CD4-positive, alpha-beta T cell treated with Interleukin-15 for 1 hour (primary cell): ENCODE measurements at regions not wholly inside any gene's neighbourhood (a gene's known extent, or its start where the extent isn't known, plus 50 kb on each side); places are given as distances from the start of the nearest gene placed in this dataset.
"Not testable (repeated sequence)": the region's sequence is repeated elsewhere in the genome, so short reads cannot be mapped to it uniquely, and the experiment has no call there.

ENCODE experiments used
- DNase-seq: peaks from one replicate; pipeline ENCODE4 v3.0.0-alpha.2; 2020

DNA sequence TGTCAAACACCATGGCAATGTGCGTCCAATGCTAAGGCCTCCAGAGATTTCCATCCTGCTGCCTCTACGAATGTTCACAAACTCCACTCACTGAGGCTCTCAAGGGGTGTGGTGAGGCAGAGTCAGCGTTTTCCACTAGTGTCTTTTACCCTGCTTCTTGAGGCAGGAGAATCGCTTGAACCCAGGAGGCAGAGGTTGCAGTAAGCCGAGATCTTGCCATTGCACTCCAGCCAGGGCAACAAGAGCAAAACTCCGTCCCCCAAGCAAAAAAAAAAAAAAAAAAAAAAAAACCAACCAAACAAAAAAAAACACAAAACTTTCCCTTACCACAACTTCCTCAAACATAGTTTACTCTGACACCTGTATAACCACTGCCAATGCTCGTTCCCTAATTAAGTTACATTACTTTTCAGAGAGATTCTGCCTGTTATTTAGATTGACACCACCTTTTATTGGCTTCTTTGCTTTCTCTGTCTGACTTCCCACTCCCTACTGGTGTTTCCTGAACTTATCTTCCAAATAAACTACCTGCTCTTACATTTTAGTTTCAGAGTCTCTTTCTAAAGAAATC lies 102.1 kb upstream of the ZNF746 start:
- no peak for DNase-seq

DNA sequence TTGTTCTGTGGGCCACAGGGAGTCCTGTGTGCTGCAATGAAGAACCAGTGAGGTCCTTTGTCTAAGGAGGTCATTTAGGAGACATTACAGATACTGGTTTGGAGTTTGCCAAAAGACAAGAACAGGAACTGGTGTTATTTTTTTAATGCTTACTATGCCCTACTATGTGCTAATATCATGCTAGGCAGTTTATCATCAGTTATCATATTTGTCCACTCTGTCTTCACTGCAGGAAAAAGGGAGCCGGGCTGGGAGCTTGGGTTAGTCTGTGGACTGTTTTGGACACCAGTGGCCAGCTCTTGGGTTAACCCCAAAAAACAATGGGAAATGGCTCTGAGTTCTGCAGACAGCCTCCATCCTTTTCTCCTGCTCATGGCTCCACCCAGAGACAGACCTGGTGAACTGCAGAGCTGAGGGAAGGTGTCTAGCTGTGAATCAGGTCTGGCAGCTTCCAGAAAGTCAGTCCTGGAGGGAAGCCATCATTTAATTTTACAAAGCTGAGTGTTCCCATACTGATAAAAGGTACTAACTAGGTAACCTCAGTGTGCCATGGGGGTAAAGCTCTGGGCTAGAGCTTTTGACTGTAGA lies 101.2 kb upstream of the ZNF746 start:
- DNase-seq = no peak

DNA sequence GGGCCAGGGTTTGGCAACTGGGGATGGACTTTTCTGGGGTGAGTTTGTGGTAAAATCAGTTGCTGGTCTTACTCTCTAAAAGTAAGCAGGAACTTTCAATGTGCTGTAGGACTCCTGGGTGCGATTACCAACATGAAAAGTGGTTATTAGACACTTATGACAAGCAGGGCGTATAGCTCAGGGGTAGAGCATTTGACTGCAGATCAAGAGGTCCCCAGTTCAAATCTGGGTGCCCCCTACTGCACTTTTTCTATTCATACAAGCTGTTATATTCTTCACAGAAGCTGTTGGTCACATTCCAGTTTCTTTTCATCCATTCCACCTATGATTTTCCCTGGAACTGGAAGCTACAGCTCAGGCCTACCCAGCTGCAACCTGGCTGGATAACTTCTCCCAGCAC lies 100.2 kb upstream of the ZNF746 start:
- not testable (repeated sequence) for DNase-seq

DNA sequence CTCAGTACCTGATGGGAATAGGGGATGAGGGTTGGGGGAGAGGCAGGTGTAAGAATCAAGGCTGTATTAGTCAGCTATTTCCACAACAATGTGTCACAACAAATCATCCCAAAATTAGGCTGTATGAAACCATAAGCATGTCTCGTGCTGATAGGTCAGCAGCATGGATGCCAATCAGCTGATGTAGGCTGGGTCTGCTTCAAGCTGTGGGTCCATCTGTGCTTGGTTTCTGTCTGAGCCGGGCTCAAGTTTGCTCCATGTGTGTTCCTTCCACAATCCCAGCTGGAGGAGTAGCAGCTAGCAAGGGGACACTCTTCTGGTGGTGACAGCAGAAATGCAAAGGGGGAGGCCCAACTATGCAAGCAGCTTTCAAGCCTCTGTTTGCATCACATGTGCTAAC lies 97.9 kb upstream of the ZNF746 start:
- no peak for DNase-seq

DNA sequence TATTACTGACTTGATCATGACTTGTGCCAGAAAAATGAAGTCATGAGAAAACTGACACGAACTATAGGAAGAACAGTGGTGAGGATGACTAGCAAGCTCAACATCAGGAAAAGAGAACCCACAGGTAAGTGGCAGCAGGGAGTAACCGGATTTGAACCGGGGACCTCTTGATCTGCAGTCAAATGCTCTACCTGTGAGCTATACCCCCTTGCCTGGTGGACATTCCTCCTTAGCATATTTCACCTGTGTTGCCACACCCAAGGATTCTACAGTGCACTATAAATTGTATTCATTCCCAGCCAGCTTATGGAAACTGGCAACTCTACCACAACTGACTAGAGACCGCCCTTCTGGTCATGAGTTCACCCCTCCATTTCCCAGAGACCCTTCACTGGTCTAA lies 97.5 kb upstream of the ZNF746 start:
- no peak for DNase-seq

DNA sequence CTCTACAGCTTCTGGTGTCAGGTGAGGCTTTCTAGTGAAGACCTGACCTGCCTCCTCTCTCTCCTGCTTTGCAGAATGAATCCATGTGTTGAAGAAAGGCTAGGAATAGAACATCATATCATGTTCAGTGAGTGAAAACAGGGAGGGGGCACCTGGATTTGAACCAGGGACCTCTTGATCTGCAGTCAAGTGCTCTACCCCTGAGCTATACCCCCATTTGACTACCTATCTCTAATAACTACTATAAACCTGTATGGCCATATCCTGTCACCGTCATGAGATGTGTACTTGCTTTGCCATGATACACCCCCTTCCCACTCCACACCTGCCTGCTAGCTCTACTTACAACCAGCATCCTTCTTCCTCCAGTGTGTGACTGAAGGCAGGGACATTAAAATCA lies 91.3 kb upstream of the ZNF746 start:
- no peak for DNase-seq

DNA sequence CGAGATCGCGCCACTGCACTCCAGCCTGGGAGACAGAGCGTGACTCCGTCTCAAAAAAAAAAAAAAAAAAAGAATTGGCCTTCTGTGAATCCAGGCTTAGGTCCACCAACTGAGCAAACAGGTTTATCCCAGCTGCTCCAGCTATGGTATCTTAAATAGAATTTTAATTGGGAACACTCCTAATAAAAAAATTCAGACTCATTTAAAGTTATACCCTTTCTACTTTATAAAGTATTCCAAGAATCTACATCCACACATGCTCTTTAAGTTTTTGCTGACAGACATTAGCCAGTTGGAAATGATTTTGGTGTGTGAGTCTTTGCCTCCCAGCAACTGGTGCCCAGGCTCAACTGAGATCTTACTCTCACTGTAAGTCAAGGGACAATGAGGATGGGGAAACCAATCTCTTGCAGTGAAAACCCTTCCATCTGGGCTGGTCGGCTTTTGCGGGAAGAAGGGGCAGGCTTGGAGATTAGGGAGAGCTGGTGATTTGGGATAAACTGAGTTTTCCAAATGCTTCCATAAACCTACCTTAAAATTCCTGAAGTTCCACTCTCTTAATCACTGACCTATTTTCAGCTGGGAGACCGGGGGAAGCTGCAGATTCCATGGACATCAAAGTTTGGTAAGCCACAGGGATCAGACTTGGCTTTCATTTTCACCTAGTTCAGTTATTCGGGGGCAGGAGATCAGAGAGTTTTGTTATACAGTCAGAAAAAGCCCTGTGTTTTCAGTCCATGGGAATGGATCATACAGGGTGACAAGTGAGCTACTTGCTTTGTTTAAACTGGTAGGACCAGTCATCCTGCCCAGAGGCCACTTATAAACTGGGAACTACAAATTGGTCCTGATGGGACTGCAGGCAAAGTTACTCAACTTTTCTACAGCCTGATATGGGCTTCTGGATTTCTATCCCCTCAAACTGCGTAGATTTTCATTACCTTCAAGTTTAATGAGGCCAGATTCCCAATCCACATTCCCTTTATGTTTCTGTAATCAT lies 89.3 kb upstream of the ZNF746 start:
- no peak for DNase-seq

DNA sequence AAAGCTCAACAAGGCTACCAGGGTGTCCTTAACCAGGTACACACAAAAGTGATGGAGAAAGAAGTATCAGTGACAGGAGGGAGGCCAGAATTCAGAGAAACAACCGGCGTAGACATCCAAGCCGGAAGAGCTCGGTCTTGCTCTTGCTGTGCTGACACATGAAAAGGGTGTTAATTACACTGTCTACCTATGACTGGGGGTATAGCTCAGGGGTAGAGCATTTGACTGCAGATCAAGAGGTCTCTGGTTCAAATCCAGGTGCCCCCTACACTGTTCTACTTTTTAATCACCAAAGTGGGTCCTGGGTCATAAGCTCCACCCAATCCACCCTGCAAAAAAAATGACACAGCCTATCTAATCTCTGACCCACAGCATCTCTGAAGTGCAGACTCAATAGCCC lies 86.9 kb upstream of the ZNF746 start:
- no peak for DNase-seq

DNA sequence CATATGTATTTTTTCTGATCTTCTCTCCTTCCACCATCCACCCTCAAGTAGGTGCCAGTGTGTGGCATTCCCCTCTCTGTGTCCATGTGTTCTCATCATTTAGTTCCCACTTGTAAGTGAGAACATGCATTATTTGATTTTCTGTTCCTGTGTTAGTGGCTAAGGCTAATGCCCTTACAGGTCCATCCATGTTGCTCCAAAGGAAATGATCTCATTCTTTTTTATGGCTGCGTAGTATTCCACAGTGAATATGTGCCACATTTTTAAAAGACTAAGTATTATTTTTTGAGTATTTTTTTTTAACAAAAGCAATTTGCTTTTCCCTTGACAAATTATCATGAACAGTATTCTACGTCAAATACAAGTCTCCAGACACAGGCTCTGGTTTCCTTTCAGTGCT lies 86.4 kb upstream of the ZNF746 start:
- DNase-seq = no peak

DNA sequence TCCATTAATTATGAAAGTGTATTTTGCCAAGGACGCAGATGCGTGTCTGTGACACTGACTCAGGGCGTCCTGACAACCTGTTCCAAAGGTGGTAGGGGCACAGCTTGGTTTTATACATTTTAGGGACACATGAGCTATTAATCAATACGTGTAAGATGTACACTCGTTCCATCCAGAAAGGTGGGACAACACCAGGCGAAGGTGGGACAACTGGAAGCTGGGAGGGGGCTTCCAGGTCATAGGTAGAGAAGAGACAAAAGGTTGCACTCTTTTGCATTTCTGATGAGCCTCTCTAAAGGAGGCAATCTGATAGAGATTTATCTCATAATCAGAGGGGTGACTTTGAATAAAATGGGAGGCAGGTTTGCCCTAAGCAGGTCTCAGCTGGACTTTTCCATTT lies 82.7 kb upstream of the ZNF746 start:
- no peak for DNase-seq

DNA sequence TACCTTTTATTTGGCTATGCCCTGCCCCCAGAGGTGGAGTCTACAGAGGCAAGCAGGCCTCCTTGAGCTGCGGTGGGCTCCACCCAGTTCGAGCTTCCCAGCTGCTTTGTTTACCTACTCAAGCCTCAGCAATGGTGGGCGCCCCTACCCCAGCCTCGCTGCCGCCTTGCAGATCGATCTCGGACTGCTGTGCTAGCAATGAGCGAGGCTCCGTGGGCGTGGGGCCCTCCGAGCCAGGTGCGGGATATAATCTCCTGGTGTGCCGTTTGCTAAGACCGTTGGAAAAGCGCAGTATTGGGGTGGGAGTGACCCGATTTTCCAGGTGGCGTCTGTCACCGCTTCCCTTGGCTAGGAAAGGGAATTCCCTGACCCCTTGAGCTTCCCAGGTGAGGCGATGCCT lies 81.8 kb upstream of the ZNF746 start:
- not testable (repeated sequence) for DNase-seq

DNA sequence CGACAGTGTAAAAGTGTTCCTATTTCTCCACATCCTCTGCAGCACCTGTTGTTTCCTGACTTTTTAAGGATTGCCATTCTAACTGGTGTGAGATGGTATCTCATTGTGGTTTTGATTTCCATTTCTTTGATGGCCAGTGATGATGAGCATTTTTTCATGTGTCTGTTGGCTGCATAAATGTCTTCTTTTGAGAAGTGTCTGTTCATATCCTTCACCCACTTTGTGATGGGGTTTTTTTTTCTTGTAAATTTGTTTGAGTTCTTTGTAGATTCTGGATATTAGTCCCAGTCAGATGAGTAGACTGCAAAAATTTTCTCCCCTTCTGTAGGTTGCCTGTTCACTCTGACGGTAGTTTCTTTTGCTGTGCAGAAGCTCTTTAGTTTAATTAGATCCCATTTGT lies 76.8 kb upstream of the ZNF746 start:
- DNase-seq = not testable (repeated sequence)

DNA sequence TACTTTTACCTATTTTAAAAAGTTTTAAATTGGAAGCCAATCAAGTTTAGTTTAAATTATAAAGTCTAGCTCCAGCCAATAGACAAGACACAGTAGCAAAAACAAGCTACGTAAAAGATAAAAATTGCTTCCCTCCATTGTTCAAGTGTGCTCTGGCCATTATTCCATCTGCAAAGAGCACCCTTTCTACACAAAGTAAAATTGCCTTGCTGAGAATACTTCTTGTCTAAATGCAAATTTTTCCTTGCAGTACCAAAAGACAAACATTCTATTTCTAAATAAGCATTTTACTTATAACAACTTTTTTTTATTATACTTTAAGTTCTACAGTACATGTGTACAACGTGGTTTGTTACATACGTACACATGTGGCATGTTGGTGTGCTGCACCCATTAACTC lies 75.9 kb upstream of the ZNF746 start:
- DNase-seq = no peak

DNA sequence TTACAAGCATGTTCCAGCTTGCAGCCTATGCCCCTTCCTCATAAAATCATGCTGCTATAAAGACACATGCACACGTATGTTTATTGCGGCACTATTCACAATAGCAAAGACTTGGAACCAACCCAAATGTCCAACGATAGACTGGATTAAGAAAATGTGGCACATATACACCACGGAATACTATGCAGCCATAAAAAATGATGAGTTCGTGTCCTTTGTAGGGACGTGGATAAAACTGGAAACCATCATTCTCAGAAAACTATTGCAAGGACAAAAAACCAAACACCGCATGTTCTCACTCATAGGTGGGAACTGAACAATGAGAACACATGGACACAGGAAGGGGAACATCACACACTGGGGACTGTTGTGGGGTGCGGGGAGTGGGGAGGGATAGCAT lies 75.3 kb upstream of the ZNF746 start:
- not testable (repeated sequence) for DNase-seq

DNA sequence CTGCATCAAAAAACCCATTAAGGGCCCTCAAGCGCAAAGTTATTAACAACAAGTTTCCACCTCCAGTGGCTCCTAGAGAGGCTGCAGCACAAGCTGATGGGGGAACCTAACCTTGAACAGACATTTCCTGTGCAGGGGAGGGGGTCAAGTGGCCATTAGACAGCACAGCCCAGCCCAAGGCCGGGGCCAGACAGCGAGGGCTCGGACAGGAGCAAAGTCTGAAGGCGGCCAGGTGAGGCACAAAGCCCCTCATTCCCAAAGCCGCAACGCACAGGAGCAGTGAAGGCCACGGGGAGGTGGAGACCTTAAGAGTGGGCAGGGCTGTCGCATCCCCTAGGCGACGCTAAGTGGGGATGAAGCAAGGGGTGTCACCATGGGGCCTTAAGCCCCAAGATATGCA lies 73.2 kb upstream of the ZNF746 start:
- no peak for DNase-seq

DNA sequence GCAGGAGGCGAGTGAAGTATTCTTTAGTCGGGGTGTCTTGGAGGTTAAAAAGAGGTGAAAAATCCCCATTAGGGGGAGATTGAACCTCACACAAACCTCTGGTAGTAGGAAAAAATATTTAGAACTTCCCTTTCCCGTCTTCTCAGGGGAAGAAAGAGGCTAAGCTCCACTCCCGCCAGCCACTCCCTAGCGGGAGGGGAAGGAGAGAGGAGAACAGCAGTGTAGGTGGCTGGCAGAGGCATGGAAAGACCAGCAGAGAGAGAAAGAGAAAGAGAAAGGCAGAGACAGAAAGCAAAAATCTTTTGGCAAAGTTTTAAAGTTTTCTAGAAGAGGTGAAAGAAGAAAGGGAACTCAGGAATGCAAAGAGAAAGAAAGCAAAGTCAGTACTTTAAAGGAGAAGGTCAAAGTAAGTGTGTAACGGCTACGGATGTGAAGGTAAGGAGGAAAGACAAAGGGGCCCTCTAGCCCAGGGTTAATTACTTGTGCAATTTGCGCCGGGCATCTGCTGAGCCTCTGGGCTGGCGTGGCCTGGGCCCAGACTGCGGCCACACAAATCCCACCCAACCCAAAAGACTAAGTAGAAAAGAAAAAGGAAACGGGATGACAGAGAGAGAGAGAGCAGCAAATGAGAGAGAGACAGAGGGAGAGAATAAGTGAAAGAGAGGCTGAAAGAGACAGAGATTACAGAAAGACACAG lies 72.3 kb upstream of the ZNF746 start:
- DNase-seq = no peak

DNA sequence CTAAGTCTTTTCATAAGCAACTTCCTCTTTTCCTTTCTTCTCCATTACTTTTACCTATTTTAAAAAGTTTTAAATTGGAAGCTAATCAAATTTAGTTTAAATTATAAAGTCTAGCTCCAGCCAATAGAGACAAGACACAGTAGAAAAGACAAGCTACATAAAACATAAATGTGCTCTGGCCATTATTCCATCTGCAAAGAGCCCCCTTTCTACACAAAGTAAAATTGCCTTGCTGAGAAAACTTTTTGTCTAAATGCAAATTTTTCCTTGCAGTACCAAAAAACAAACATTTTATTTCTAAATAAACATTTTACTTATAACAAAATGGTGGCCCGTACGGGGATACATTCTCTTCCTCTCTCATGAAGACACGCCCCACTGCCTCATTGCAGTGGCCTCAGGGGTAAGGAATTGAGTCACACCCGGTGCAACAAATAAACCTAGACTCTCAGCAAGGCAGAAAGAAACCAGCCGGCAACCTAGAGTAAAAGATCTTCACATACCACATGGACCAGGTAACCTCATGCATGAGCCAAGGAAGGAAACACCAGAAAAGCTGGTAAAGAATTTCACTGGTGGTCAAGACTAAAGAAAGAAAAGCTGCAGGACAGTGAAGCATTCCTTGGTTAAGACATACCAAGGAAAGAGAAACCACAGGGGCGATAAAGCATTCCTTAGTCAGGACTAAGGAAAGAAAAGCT lies 71.6 kb upstream of the ZNF746 start:
- no peak for DNase-seq

DNA sequence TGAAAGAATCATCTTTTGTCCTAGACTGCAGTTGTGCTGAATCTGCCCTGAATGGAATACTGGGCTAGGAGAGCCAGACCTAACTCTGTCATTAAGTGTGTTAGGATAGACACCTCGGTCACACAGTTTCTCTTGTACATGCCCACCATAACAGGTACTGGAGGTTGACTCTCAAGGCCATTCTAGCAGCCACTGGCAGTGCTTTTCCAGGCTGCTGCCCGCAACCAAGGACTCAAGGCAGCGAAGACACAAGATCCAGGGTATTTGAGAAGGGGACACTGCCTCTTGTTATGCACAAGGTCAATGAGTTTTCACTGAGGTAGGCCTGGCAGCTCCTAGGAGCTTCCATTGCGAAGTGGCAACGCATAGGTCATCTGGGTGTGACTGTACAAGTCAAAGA lies 70.6 kb upstream of the ZNF746 start:
- DNase-seq = no peak

DNA sequence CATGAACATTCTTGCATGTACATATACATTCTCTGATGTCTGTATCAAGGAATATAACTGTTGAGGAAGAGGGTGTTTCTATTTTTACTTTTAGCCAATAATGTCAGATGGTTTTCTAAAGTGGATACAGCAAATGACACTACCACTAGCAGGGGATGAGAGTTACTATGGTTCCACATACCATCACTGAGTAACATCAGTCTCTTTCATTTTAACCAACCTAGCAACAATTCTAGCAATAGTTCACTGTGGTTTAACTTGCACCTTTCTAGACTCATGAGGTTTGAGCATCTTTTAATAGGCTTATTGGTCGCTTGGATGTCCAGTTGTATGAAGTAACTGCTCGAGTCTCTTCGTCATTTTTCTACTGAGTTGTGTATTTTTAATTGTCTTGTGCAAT lies 68.5 kb upstream of the ZNF746 start:
- DNase-seq = no peak

DNA sequence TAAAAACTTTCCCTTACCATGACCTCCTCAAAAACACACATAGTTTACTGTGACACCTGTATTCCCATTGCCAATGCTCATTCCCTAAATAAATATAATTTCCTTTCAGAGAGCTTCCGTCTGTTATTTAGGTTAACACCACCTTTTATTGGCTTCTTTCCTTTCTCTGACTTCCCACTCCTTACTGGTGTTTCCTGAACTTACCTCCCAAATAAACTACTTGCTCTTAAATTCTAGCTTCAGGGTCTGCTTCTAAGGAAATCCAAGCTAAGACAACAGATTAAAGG lies 67.4 kb upstream of the ZNF746 start:
- no peak for DNase-seq

DNA sequence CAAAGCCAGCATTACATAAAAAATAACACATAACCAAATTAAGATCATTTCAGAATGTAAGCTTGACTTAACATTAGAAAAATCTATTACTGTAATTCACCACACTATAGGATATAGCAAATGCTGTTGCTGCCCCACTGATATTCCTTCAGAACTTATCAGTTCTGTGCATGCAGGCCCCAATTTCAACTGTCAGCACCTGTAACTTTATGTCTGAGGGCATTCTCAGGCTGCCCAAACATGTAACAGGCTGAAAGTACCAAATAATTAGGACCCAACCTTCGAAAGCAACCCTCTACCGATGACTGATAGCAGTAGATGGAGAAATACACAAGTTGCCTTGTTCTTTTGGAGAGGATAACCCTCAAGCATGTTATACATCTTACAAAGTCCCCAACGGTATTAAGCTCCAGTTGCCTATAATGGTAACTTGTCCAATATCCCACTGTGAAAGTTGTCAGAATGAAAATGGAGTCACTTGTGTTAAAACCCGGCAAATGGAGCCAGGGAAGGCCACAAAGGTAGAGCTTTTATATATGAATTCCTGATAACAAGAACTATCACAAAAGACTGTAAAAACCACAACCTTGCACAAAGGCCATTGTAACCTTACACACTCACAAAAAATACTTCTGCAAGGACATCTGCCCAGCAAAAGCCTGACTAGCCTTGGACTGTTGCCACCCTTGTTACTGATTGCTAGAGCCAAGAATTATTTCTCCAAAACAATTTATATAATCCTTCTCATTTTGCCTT lies 66.9 kb upstream of the ZNF746 start:
- no peak for DNase-seq

DNA sequence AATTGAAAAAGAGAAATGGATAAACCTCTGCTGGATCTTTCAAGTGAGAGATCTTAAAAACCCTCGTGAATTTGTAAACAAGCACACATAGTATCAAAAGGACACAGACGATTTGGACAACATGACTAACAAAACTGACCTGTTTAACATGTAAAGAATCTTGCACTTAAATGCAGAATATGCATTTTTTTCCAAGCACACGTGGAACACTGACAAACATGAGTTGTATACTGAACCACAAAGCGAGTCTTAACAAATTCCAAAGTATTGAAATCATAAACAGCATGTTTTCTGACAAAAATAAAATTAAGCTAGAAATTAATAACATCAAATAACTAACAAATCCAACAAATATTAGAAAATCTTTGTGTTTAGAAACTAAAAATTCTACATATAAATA lies 65.0 kb upstream of the ZNF746 start:
- no peak for DNase-seq
